SK-N-SH (cell line): ENCODE measurements at regions not wholly inside any gene's neighbourhood (a gene's known extent, or its start where the extent isn't known, plus 50 kb on each side); places are given as distances from the start of the nearest gene placed in this dataset.

Experiments used
- CTCF ChIP-seq: fragments of 200-600 bp; sonication (generic); IDR thresholded peaks from 2 replicates; pipeline ENCODE4 v1.6.1; 2017; ENCODE audit warnings: antibody characterized with exemption, mild to moderate bottlenecking, moderate library complexity
- ELF1 ChIP-seq: IDR thresholded peaks from 2 replicates; pipeline ENCODE4 v1.4.0; 2012
- EP300 ChIP-seq, 2 experiments: IDR thresholded peaks; 2 replicates each; pipeline versions ENCODE4 v1.4.0 to v1.6.1; 2012; ENCODE audit warnings: borderline replicate concordance in 1 of 2, low read depth in 1 of 2, low read length in 1 of 2
- EZH2phosphoT487 ChIP-seq: fragments of 200-600 bp; sonication (generic); IDR thresholded peaks from 2 replicates; pipeline ENCODE4 v1.6.1; 2017; ENCODE audit warnings: low read depth, mixed run types, mild to moderate bottlenecking, antibody characterized with exemption, moderate library complexity, borderline replicate concordance
- FOXM1 ChIP-seq: IDR thresholded peaks from 2 replicates; pipeline ENCODE4 v1.4.0; 2012; ENCODE audit warnings: low read depth, mild to moderate bottlenecking
- GABPA ChIP-seq: IDR thresholded peaks from 2 replicates; pipeline ENCODE4 v1.4.0; 2012; ENCODE audit warnings: low read depth, mild to moderate bottlenecking
- JUND ChIP-seq: IDR thresholded peaks from 2 replicates; pipeline ENCODE4 v1.4.0; 2012
- POLR2AphosphoS5 ChIP-seq: IDR thresholded peaks from 2 replicates; pipeline ENCODE4 v1.6.1; 2012; ENCODE audit warnings: low read depth, low read length
- RCOR1 ChIP-seq: fragments of 150-350 bp; IDR thresholded peaks from 2 replicates; pipeline ENCODE4 v1.6.1; 2017; ENCODE audit warnings: antibody characterized with exemption, low read length
- RFX5 ChIP-seq: IDR thresholded peaks from 2 replicates; pipeline ENCODE4 v1.6.1; 2012; ENCODE audit warnings: mild to moderate bottlenecking, improper control_type of control experiment, low read length
- TF ChIP-seq, protein P1 (sequence below): IDR thresholded peaks from 2 replicates; pipeline ENCODE4 v1.4.0; 2012; ENCODE audit warnings: low read depth, borderline replicate concordance
- TF ChIP-seq, protein P2 (sequence below): IDR thresholded peaks from 2 replicates; pipeline ENCODE4 v1.6.1; 2012; ENCODE audit warnings: mild to moderate bottlenecking, low read depth, low read length, moderate library complexity

DNA sequence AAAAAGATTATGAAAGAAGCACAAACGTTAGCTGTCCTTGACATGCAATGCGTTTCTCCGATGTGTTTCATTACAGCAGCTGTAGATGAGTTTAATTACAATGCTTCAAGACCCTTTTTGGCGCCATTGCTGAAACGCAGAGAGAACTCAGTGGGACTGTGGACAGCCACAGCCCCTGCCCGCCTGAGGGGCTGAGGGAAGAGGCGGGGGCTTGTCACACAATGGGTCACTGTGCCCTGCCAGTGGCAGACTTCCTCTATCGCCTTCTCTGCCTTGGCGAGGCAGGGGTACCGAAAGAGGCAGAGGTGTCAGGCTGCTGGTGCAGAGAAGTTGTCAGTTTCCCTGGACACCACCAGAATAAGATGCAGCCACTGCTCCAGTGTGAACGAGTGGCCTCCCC lies 252.0 kb downstream of the NR2F2 start:
- TF ChIP-seq JUND = no peak
- TF ChIP-seq POLR2AphosphoS5 = no peak
- TF ChIP-seq ELF1 = no peak
- TF ChIP-seq CTCF = no peak
- TF ChIP-seq EP300 (IDR thresholded peaks at IDR 0.05; ENCODE audit: borderline replicate concordance in 1 of 2, low read depth in 1 of 2, low read length in 1 of 2) = no peak
- no peak for TF ChIP-seq EZH2phosphoT487
- TF ChIP-seq, protein P1, sequence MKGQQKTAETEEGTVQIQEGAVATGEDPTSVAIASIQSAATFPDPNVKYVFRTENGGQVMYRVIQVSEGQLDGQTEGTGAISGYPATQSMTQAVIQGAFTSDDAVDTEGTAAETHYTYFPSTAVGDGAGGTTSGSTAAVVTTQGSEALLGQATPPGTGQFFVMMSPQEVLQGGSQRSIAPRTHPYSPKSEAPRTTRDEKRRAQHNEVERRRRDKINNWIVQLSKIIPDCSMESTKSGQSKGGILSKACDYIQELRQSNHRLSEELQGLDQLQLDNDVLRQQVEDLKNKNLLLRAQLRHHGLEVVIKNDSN = no peak
- no peak for TF ChIP-seq FOXM1
- TF ChIP-seq RFX5 = no peak
- no peak for TF ChIP-seq GABPA
- TF ChIP-seq, protein P2, sequence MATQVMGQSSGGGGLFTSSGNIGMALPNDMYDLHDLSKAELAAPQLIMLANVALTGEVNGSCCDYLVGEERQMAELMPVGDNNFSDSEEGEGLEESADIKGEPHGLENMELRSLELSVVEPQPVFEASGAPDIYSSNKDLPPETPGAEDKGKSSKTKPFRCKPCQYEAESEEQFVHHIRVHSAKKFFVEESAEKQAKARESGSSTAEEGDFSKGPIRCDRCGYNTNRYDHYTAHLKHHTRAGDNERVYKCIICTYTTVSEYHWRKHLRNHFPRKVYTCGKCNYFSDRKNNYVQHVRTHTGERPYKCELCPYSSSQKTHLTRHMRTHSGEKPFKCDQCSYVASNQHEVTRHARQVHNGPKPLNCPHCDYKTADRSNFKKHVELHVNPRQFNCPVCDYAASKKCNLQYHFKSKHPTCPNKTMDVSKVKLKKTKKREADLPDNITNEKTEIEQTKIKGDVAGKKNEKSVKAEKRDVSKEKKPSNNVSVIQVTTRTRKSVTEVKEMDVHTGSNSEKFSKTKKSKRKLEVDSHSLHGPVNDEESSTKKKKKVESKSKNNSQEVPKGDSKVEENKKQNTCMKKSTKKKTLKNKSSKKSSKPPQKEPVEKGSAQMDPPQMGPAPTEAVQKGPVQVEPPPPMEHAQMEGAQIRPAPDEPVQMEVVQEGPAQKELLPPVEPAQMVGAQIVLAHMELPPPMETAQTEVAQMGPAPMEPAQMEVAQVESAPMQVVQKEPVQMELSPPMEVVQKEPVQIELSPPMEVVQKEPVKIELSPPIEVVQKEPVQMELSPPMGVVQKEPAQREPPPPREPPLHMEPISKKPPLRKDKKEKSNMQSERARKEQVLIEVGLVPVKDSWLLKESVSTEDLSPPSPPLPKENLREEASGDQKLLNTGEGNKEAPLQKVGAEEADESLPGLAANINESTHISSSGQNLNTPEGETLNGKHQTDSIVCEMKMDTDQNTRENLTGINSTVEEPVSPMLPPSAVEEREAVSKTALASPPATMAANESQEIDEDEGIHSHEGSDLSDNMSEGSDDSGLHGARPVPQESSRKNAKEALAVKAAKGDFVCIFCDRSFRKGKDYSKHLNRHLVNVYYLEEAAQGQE = no peak
- no peak for TF ChIP-seq RCOR1
